OCI-LY1 (cell line): ENCODE measurements at regions not wholly inside any gene's neighbourhood (a gene's known extent, or its start where the extent isn't known, plus 50 kb on each side); places are given as distances from the start of the nearest gene placed in this dataset.

ENCODE experiments used
- H2AFZ ChIP-seq: fragments of 200-600 bp; sonication (generic), shearing (Covaris generic); 2 replicates; pipeline ENCODE4 v1.6.0; 2014; ENCODE audit warnings: antibody characterized with exemption, mild to moderate bottlenecking, low read length
- H3F3A ChIP-seq: fragments of 200-600 bp; sonication (generic), shearing (Covaris generic); 2 replicates; pipeline ENCODE4 v1.6.0; 2014; ENCODE audit warnings: mild to moderate bottlenecking, antibody characterized with exemption, low read length, moderate library complexity; ENCODE audit not compliant: insufficient read depth
- H3K27ac ChIP-seq: fragments of 200-600 bp; sonication (generic); 2 replicates; pipeline ENCODE4 v1.5.1; 2014; ENCODE audit warnings: low read length, mixed run types, mild to moderate bottlenecking, low read depth; ENCODE audit not compliant: poor library complexity, severe bottlenecking
- H3K27me3 ChIP-seq: fragments of 200-600 bp; sonication (generic); 2 replicates; pipeline ENCODE4 v1.6.0; 2014; ENCODE audit warnings: antibody characterized with exemption, mild to moderate bottlenecking, low read length, moderate library complexity; ENCODE audit not compliant: insufficient read depth
- H3K36me3 ChIP-seq: fragments of 200-600 bp; sonication (generic); 2 replicates; pipeline ENCODE4 v1.6.1; 2014; ENCODE audit warnings: mild to moderate bottlenecking, antibody characterized with exemption, low read length, moderate library complexity, mixed read lengths; ENCODE audit not compliant: insufficient read depth
- H3K4me1 ChIP-seq: fragments of 200-600 bp; sonication (generic); 2 replicates; pipeline ENCODE4 v1.5.1; 2014; ENCODE audit warnings: mild to moderate bottlenecking, low read length, moderate library complexity; ENCODE audit not compliant: insufficient read depth, severe bottlenecking
- H3K4me2 ChIP-seq: fragments of 200-600 bp; sonication (generic), shearing (Covaris generic); 2 replicates; pipeline ENCODE4 v1.6.1; 2014; ENCODE audit warnings: low read length
- H3K4me3 ChIP-seq: fragments of 200-600 bp; sonication (generic); 2 replicates; pipeline ENCODE4 v1.5.1; 2014; ENCODE audit warnings: low read length, low read depth, mild to moderate bottlenecking, mixed read lengths; ENCODE audit not compliant: poor library complexity, severe bottlenecking
- H3K79me2 ChIP-seq: fragments of 200-600 bp; shearing (Covaris generic); 2 replicates; pipeline ENCODE4 v1.6.1; 2016; ENCODE audit warnings: mixed run types, low read length, mixed read lengths; ENCODE audit not compliant: insufficient read depth
- H3K9ac ChIP-seq: fragments of 200-600 bp; sonication (generic), shearing (Covaris generic); 2 replicates; pipeline ENCODE4 v1.6.1; 2014; ENCODE audit warnings: mild to moderate bottlenecking, low read length, mixed read lengths
- H3K9me2 ChIP-seq: fragments of 200-600 bp; sonication (generic), shearing (Covaris generic); 2 replicates; pipeline ENCODE4 v1.6.1; 2014; ENCODE audit warnings: low read depth, mild to moderate bottlenecking, low read length, mixed read lengths
- H3K9me3 ChIP-seq: fragments of 200-600 bp; shearing (Covaris generic); 2 replicates; pipeline ENCODE4 v1.6.1; 2014; ENCODE audit warnings: low read length, mixed read lengths
- H4K20me1 ChIP-seq: fragments of 200-600 bp; sonication (generic), shearing (Covaris generic); 2 replicates; pipeline ENCODE4 v1.6.0; 2016; ENCODE audit warnings: mild to moderate bottlenecking, low read length; ENCODE audit not compliant: insufficient read depth
- CTCF ChIP-seq: fragments of 200-600 bp; sonication (generic), shearing (Covaris generic); IDR thresholded peaks from 2 replicates; pipeline ENCODE4 v1.5.1; 2017; ENCODE audit warnings: mild to moderate bottlenecking, antibody characterized with exemption, low read length, moderate library complexity, mixed read lengths
- EZH2 ChIP-seq: fragments of 200-600 bp; sonication (generic), shearing (Covaris generic); IDR thresholded peaks from 2 replicates; pipeline ENCODE4 v1.8.0; 2017; ENCODE audit warnings: borderline replicate concordance, mixed run types, mild to moderate bottlenecking, antibody characterized with exemption, low read length, moderate library complexity, mixed read lengths

DNA sequence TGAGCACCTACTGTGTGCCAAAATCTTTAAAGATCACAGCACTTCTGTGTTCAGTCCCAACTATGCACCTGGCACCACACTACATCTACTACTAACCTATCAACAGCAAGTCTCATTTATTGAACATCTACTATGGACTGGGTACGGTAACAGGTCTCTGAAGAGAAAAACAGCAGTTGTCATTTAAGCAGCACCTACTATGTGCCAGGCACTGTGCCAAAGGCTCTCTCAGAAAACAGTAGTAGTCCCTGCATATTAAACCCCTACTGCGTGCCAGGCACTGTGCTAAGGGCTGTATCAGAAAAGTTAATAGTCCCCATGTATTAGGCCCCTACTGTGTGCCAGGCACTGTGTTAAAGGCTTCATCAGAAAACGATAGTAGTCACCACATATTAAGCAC, 106.2 kb downstream of the PTPRS start:
- Histone ChIP-seq H3K36me3 (no peaks in the 10 kb centered on the region), H3K9me2 (no peaks in the 10 kb centered on the region), H3K4me1 (no peaks in the 10 kb centered on the region), H3K27me3 (no peaks in the 10 kb centered on the region), H3K79me2 (no peaks in the 10 kb centered on the region), H3K27ac (no peak overlapping the region), H3K4me3 (no peak overlapping the region), H2AFZ (no peak overlapping the region), H3F3A (no peaks in the 10 kb centered on the region), H3K9ac (no peak overlapping the region), H4K20me1 (no peaks in the 10 kb centered on the region), H3K9me3 (no peaks in the 10 kb centered on the region), H3K4me2 (no peak overlapping the region)
- TF ChIP-seq CTCF (no peak), EZH2 (no peak)

- H3K27me3 ChIP-seq = no peaks in the 10 kb centered on the region
- no peak overlapping the region for H3K27ac ChIP-seq
- H3F3A ChIP-seq = no peaks in the 10 kb centered on the region
- H4K20me1 ChIP-seq = no peaks in the 10 kb centered on the region
- H3K4me1 ChIP-seq = no peaks in the 10 kb centered on the region
- H3K9me2 ChIP-seq = no peaks in the 10 kb centered on the region
- H3K4me2 ChIP-seq = no peak overlapping the region
- no peaks in the 10 kb centered on the region for H3K79me2 ChIP-seq
- no peaks in the 10 kb centered on the region for H3K9me3 ChIP-seq
- no peak for TF ChIP-seq EZH2
- no peak for TF ChIP-seq CTCF
- H2AFZ ChIP-seq = no peak overlapping the region
- H3K4me3 ChIP-seq = no peak overlapping the region
- no peaks in the 10 kb centered on the region for H3K36me3 ChIP-seq
- H3K9ac ChIP-seq = no peak overlapping the region
Measured at GRCh38 chr19:5232798-5233505, 107.7 kb downstream of the PTPRS start.

- Histone ChIP-seq H3K9me3 (no peaks in the 10 kb centered on the region), H3K9me2 (no peaks in the 10 kb centered on the region), H3K36me3 (no peaks in the 10 kb centered on the region), H3K9ac (no peak overlapping the region), H4K20me1 (no peaks in the 10 kb centered on the region), H3K27me3 (no peaks in the 10 kb centered on the region), H2AFZ (no peak overlapping the region), H3K27ac (no peak overlapping the region), H3K4me2 (no peak overlapping the region), H3F3A (no peaks in the 10 kb centered on the region), H3K4me1 (no peaks in the 10 kb centered on the region), H3K79me2 (no peaks in the 10 kb centered on the region), H3K4me3 (no peak overlapping the region)
- TF ChIP-seq CTCF (no peak), EZH2 (no peak)
Measured at GRCh38 chr19:5231857-5232678, 108.5 kb downstream of the PTPRS start.
